MM.1S (cell line): ENCODE measurements at regions not wholly inside any gene's neighbourhood (a gene's known extent, or its start where the extent isn't known, plus 50 kb on each side); places are given as distances from the start of the nearest gene placed in this dataset.

ENCODE experiments used
- DNase-seq: peaks from one replicate; pipeline ENCODE4 v3.0.0-alpha.2; 2015
- H2AFZ ChIP-seq: fragments of 300-600 bp; sonication (generic); 2 replicates; pipeline ENCODE4 v1.6.0; 2016; ENCODE audit warnings: antibody characterized with exemption, low read length
- H3F3A ChIP-seq: fragments of 300-600 bp; sonication (generic); 2 replicates; pipeline ENCODE4 v1.6.1; 2016; ENCODE audit warnings: mild to moderate bottlenecking, antibody characterized with exemption, low read length, moderate library complexity, mixed read lengths; ENCODE audit not compliant: insufficient read depth
- H3K27ac ChIP-seq: fragments of 300-600 bp; sonication (generic); 2 replicates; pipeline ENCODE4 v1.5.1; 2016; ENCODE audit warnings: mild to moderate bottlenecking, low read length
- H3K27me3 ChIP-seq: fragments of 300-600 bp; sonication (generic); replicated peaks from 2 replicates; pipeline ENCODE4 v1.6.0; 2016; ENCODE audit warnings: low read length; ENCODE audit not compliant: insufficient read depth
- H3K36me3 ChIP-seq: fragments of 300-600 bp; sonication (generic); replicated peaks from 2 replicates; pipeline ENCODE4 v1.6.1; 2016; ENCODE audit warnings: mild to moderate bottlenecking, low read length, mixed read lengths; ENCODE audit not compliant: insufficient read depth
- H3K4me1 ChIP-seq: fragments of 300-600 bp; sonication (generic); 2 replicates; pipeline ENCODE4 v1.6.1; 2016; ENCODE audit warnings: low read length, mixed read lengths
- H3K4me2 ChIP-seq: fragments of 300-600 bp; sonication (generic); 2 replicates; pipeline ENCODE4 v1.6.0; 2016; ENCODE audit warnings: low read depth, low read length
- H3K4me3 ChIP-seq: fragments of 300-600 bp; sonication (generic); 2 replicates; pipeline ENCODE4 v1.5.1; 2016; ENCODE audit warnings: low read length, mixed read lengths
- H3K79me2 ChIP-seq: fragments of 300-600 bp; sonication (generic); 2 replicates; pipeline ENCODE4 v1.6.1; 2016; ENCODE audit warnings: mixed run types, low read length, mixed read lengths
- H3K9ac ChIP-seq: fragments of 300-600 bp; sonication (generic); 2 replicates; pipeline ENCODE4 v1.6.1; 2016; ENCODE audit warnings: low read length, mixed read lengths
- H3K9me2 ChIP-seq: fragments of 300-600 bp; sonication (generic); replicated peaks from 2 replicates; pipeline ENCODE4 v1.6.1; 2016; ENCODE audit warnings: mild to moderate bottlenecking, low read length, mixed read lengths; ENCODE audit not compliant: insufficient read depth
- H3K9me3 ChIP-seq: fragments of 300-600 bp; sonication (generic); replicated peaks from 2 replicates; pipeline ENCODE4 v1.6.1; 2016; ENCODE audit warnings: mild to moderate bottlenecking, low read length, mixed read lengths; ENCODE audit not compliant: insufficient read depth
- H4K20me1 ChIP-seq: fragments of 300-600 bp; sonication (generic); 2 replicates; pipeline ENCODE4 v1.6.1; 2016; ENCODE audit warnings: mild to moderate bottlenecking, low read length, moderate library complexity, mixed read lengths; ENCODE audit not compliant: insufficient read depth
- CTCF ChIP-seq: fragments of 300-600 bp; sonication (generic); IDR thresholded peaks from 2 replicates; pipeline ENCODE4 v1.5.1; 2016; ENCODE audit warnings: antibody characterized with exemption, low read length, mixed read lengths
- EZH2 ChIP-seq: fragments of 300-600 bp; sonication (generic); optimal IDR thresholded peaks from 2 replicates; pipeline ENCODE3; 2017; ENCODE audit warnings: low read depth, mild to moderate bottlenecking, antibody characterized with exemption, low read length, mixed read lengths
- EZH2phosphoT487 ChIP-seq: fragments of 300-600 bp; sonication (generic); IDR thresholded peaks from 2 replicates; pipeline ENCODE4 v1.6.1; 2018; ENCODE audit warnings: antibody characterized with exemption, low read length

GRCh38 chr13:81609335-81609734 lies 1268.4 kb upstream of the SPRY2 start:
- no peaks in the 10 kb centered on the region for H3F3A ChIP-seq
- H3K79me2 ChIP-seq = no peaks in the 10 kb centered on the region
- no peaks in the 10 kb centered on the region for H3K36me3 ChIP-seq
- no peak overlapping the region for H3K4me2 ChIP-seq
- no peaks in the 10 kb centered on the region for H3K9me3 ChIP-seq
- H4K20me1 ChIP-seq = no peaks in the 10 kb centered on the region
- H3K4me1 ChIP-seq = no peaks in the 10 kb centered on the region
- H3K9ac ChIP-seq = no peak overlapping the region
- no peaks in the 10 kb centered on the region for H3K9me2 ChIP-seq
- H3K27ac ChIP-seq = no peak overlapping the region
- no peak overlapping the region for H3K4me3 ChIP-seq
- TF ChIP-seq EZH2 = no peak
- TF ChIP-seq CTCF = no peak
- no peak for TF ChIP-seq EZH2phosphoT487
- H2AFZ ChIP-seq = no peak overlapping the region
- no peak for DNase-seq
- H3K27me3 ChIP-seq = no peaks in the 10 kb centered on the region

- Histone ChIP-seq H3K4me2 (no peak overlapping the region), H3K9me3 (no peaks in the 10 kb centered on the region), H3K9ac (no peak overlapping the region), H3F3A (no peaks in the 10 kb centered on the region), H3K27ac (no peak overlapping the region), H3K36me3 (no peaks in the 10 kb centered on the region), H3K4me1 (no peaks in the 10 kb centered on the region), H2AFZ (no peak overlapping the region), H3K79me2 (no peaks in the 10 kb centered on the region), H3K9me2 (no peaks in the 10 kb centered on the region), H4K20me1 (no peaks in the 10 kb centered on the region), H3K4me3 (no peak overlapping the region), H3K27me3 (no peaks in the 10 kb centered on the region)
- TF ChIP-seq EZH2phosphoT487 (no peak), EZH2 (no peak), CTCF (no peak)
- DNase-seq = no peak
These were observed 1265.1 kb upstream of the SPRY2 start for GRCh38 chr13:81606074-81606473.

- no peak overlapping the region for H3K4me3 ChIP-seq
- TF ChIP-seq EZH2 (no peak), CTCF (no peak), EZH2phosphoT487 (no peak)
- DNase-seq = no peak
- H3K9me3 ChIP-seq = no peaks in the 10 kb centered on the region
- H3K4me2 ChIP-seq = no peak overlapping the region
- H3K4me1 ChIP-seq = no peaks in the 10 kb centered on the region
- H3K79me2 ChIP-seq = no peaks in the 10 kb centered on the region
- H3F3A ChIP-seq = no peaks in the 10 kb centered on the region
- no peaks in the 10 kb centered on the region for H3K9me2 ChIP-seq
- no peaks in the 10 kb centered on the region for H3K36me3 ChIP-seq
- no peak overlapping the region for H3K9ac ChIP-seq
- no peak overlapping the region for H3K27ac ChIP-seq
- H2AFZ ChIP-seq = no peak overlapping the region
- H4K20me1 ChIP-seq = no peaks in the 10 kb centered on the region
- H3K27me3 ChIP-seq = no peaks in the 10 kb centered on the region
These were observed 1261.3 kb upstream of the SPRY2 start for GRCh38 chr13:81602241-81602640.
